Adrenal gland (tissue), 5 donors: ENCODE measurements at regions not wholly inside any gene's neighbourhood (a gene's known extent, or its start where the extent isn't known, plus 50 kb on each side); places are given as distances from the start of the nearest gene placed in this dataset.

Source experiments
- POLR2A ChIP-seq, 2 donors: fragments of 450-650 bp; IDR thresholded peaks; one replicate each; pipeline ENCODE4 v1.6.1; 2017; ENCODE audit warnings: antibody characterized with exemption in 2 of 2, mild to moderate bottlenecking in 2 of 2, moderate library complexity in 1 of 2
- TF ChIP-seq, protein P1 (sequence below), 6 experiments: fragments of 450-650 bp in 4 of 6; fragments of 200-600 bp in 2 of 6; sonication (generic) in 1 of 6; IDR thresholded peaks; 1 replicate in 5 of 6; 2 replicates in 1 of 6; pipeline versions ENCODE4 v1.5.1 to v1.8.0; 2016 to 2021; ENCODE audit warnings: antibody characterized with exemption in 6 of 6, mild to moderate bottlenecking in 2 of 6, moderate library complexity in 1 of 6
- donor health status: DM: no; HTN: no; CAD: no.

GRCh38 chr20:48141660-48142515, 356.6 kb upstream of the SULF2 start:
- TF ChIP-seq, protein P1, sequence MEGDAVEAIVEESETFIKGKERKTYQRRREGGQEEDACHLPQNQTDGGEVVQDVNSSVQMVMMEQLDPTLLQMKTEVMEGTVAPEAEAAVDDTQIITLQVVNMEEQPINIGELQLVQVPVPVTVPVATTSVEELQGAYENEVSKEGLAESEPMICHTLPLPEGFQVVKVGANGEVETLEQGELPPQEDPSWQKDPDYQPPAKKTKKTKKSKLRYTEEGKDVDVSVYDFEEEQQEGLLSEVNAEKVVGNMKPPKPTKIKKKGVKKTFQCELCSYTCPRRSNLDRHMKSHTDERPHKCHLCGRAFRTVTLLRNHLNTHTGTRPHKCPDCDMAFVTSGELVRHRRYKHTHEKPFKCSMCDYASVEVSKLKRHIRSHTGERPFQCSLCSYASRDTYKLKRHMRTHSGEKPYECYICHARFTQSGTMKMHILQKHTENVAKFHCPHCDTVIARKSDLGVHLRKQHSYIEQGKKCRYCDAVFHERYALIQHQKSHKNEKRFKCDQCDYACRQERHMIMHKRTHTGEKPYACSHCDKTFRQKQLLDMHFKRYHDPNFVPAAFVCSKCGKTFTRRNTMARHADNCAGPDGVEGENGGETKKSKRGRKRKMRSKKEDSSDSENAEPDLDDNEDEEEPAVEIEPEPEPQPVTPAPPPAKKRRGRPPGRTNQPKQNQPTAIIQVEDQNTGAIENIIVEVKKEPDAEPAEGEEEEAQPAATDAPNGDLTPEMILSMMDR (IDR thresholded peaks at IDR 0.05): no peak
- TF ChIP-seq POLR2A (IDR thresholded peaks at IDR 0.05): no peak
